DMS153 treated with DMSO at 0.1 percent for 48 hours (cell line): ENCODE measurements at regions not wholly inside any gene's neighbourhood (a gene's known extent, or its start where the extent isn't known, plus 50 kb on each side); places are given as distances from the start of the nearest gene placed in this dataset.
"Not testable (repeated sequence)": the region's sequence is repeated elsewhere in the genome, so short reads cannot be mapped to it uniquely, and the experiment has no call there.

Experiments
- DNase-seq: peaks from one replicate; lab custom pipeline; 2025; ENCODE audit not compliant: unreplicated experiment; lab: John Stamatoyannopoulos, UW

GRCh38 chr1:118473825-118474224 is 288.8 kb upstream of the SPAG17 start:
- DNase-seq: no peak

- not testable (repeated sequence) for DNase-seq
Observed at GRCh38 chr1:118464460-118464859, 279.4 kb upstream of the SPAG17 start.

GRCh38 chr1:118461154-118461553 is 276.1 kb upstream of the SPAG17 start:
- no peak for DNase-seq

GRCh38 chr1:118459871-118460270 is 274.8 kb upstream of the SPAG17 start:
- DNase-seq: no peak

- DNase-seq: not testable (repeated sequence)
Observed at GRCh38 chr1:118453856-118454255, 268.8 kb upstream of the SPAG17 start.

GRCh38 chr1:118445156-118445555 is 260.1 kb upstream of the SPAG17 start:
- no peak for DNase-seq

GRCh38 chr1:118442214-118442613 is 257.2 kb upstream of the SPAG17 start:
- DNase-seq: no peak

- no peak for DNase-seq
Observed at GRCh38 chr1:118437664-118438063, 252.6 kb upstream of the SPAG17 start.

GRCh38 chr1:118429856-118430255 is 244.8 kb upstream of the SPAG17 start:
- no peak for DNase-seq

- DNase-seq: no peak
Observed at GRCh38 chr1:118421868-118422350, 236.9 kb upstream of the SPAG17 start.

- DNase-seq: no peak
Observed at GRCh38 chr1:118404024-118404423, 219.0 kb upstream of the SPAG17 start.

GRCh38 chr1:118397496-118397859 is 212.4 kb upstream of the SPAG17 start:
- DNase-seq: no peak

- DNase-seq: no peak
Observed at GRCh38 chr1:118396829-118397495, 211.9 kb upstream of the SPAG17 start.

- DNase-seq: no peak
Observed at GRCh38 chr1:118396279-118396678, 211.3 kb upstream of the SPAG17 start.

GRCh38 chr1:118395430-118395991 is 210.5 kb upstream of the SPAG17 start:
- DNase-seq: no peak

GRCh38 chr1:118390955-118391354 is 205.9 kb upstream of the SPAG17 start:
- DNase-seq: no peak

GRCh38 chr1:118388301-118388959 is 203.4 kb upstream of the SPAG17 start:
- no peak for DNase-seq

- no peak for DNase-seq
Observed at GRCh38 chr1:118381197-118381869, 196.3 kb upstream of the SPAG17 start.

- not testable (repeated sequence) for DNase-seq
Observed at GRCh38 chr1:118377183-118377582, 192.2 kb upstream of the SPAG17 start.

- DNase-seq: no peak
Observed at GRCh38 chr1:118371612-118372011, 186.6 kb upstream of the SPAG17 start.

GRCh38 chr1:118370861-118371260 is 185.8 kb upstream of the SPAG17 start:
- no peak for DNase-seq

GRCh38 chr1:118366286-118366685 is 181.3 kb upstream of the SPAG17 start:
- DNase-seq: no peak
